ENCODE measurements at regions not wholly inside any gene's neighbourhood (a gene's known extent, or its start where the extent isn't known, plus 50 kb on each side); places are given as distances from the start of the nearest gene placed in this dataset.

DNA sequence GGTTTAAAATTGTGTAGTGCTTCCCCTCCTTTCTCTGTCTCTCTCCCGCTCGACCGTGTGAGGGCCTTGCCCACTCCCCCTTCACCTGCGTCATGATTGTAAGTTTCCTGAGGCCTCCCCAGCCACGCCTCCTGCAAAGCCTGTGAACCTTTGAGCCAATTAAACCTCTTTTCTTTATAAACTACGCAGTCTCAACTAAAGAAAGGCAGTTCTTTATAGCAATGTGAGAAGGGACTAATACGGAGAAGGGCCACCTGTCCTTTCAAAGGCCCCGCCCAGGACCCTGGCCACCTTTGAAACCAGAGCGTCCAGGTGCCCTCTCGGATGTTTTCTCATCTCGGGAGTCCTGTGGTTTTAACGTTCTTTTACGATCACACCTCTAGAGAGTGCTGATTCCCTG lies 741.5 kb downstream of the BRD1 start:
- H3K27me3 ChIP-seq (ENCODE audit: control insufficient read depth in 1 of 2, insufficient read depth in 2 of 2, low read length in 2 of 2): no peaks in the 10 kb centered on the region
- no peaks in the 10 kb centered on the region for H3K4me1 ChIP-seq (ENCODE audit: control insufficient read depth in 1 of 2, insufficient read depth in 2 of 2, low read length in 2 of 2)
- no peaks in the 10 kb centered on the region for H3K9me3 ChIP-seq (ENCODE audit: control insufficient read depth in 1 of 2, low read length in 2 of 2)
- H3K27ac ChIP-seq (ENCODE audit: low read depth, low read length): no peak overlapping the region
- no peaks in the 10 kb centered on the region for H3K36me3 ChIP-seq (ENCODE audit: control insufficient read depth in 1 of 2, insufficient read depth in 2 of 2, low read length in 2 of 2)
- H3K4me3 ChIP-seq (ENCODE audit: low read depth in 1 of 2, low read length in 2 of 2): no peak overlapping the region
- no peak overlapping the region for H3K9ac ChIP-seq (ENCODE audit: low read depth in 1 of 2, low read length in 2 of 2)

DNA sequence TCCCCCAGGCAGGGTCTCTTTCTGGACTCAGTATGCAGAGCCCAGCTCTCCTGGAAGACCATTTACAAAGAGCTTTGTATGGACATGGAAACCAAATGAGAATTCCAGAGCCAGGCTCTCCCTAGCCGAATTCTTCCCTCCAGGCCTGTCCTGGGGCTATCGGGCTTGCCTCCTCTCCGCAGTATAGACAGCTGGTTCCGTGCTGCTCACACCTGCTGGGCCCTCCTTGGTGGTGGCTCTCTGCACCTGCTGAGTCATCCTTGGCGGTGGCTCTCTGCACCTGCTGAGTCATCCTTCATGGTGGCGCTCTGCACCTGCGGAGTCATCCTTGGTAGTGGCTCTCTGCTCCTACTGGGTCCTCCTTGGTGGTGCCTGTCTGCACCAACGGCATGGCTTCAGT lies 743.5 kb downstream of the BRD1 start:
- no peaks in the 10 kb centered on the region for H3K9me3 ChIP-seq (ENCODE audit: control insufficient read depth in 1 of 2, low read length in 2 of 2)
- no peaks in the 10 kb centered on the region for H3K27me3 ChIP-seq (ENCODE audit: control insufficient read depth in 1 of 2, insufficient read depth in 2 of 2, low read length in 2 of 2)

DNA sequence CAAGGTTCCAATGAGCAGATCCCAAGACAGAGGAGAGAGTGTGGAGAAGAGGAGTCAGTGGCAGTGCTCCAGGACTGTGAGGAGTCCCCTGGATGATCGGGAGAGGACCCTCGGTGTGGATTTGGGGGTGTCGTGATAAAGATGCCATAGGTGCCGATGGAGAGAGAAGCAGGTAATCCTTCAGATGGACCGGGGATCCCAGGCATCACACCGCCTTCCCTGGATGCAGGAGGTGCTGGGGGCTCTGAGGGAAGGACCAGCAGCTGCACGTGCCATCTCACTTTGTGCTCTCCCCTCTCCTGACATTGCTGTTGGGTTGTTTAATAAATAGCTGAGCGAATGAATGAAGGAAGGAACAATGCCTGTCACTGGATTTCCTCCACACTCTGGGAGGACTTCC lies 744.1 kb downstream of the BRD1 start:
- no peaks in the 10 kb centered on the region for H3K9me3 ChIP-seq (ENCODE audit: control insufficient read depth in 1 of 2, low read length in 2 of 2)
- no peaks in the 10 kb centered on the region for H3K36me3 ChIP-seq (ENCODE audit: control insufficient read depth in 1 of 2, insufficient read depth in 2 of 2, low read length in 2 of 2)
- no peaks in the 10 kb centered on the region for H3K27me3 ChIP-seq (ENCODE audit: control insufficient read depth in 1 of 2, insufficient read depth in 2 of 2, low read length in 2 of 2)
- H3K4me1 ChIP-seq (ENCODE audit: control insufficient read depth in 1 of 2, insufficient read depth in 2 of 2, low read length in 2 of 2): no peaks in the 10 kb centered on the region
- H3K9ac ChIP-seq (ENCODE audit: low read depth in 1 of 2, low read length in 2 of 2): no peak overlapping the region
- no peak overlapping the region for H3K4me3 ChIP-seq (ENCODE audit: low read depth in 1 of 2, low read length in 2 of 2)
- H3K27ac ChIP-seq (ENCODE audit: low read depth, low read length): no peak overlapping the region

More for the DNA sequence above, 743.5 kb downstream of the BRD1 start:
- Histone ChIP-seq H3K9ac (ENCODE audit: low read depth in 1 of 2, low read length in 2 of 2) (no peak overlapping the region), H3K36me3 (ENCODE audit: control insufficient read depth in 1 of 2, insufficient read depth in 2 of 2, low read length in 2 of 2) (no peaks in the 10 kb centered on the region), H3K4me3 (ENCODE audit: low read depth in 1 of 2, low read length in 2 of 2) (no peak overlapping the region), H3K27ac (ENCODE audit: low read depth, low read length) (no peak overlapping the region), H3K4me1 (ENCODE audit: control insufficient read depth in 1 of 2, insufficient read depth in 2 of 2, low read length in 2 of 2) (no peaks in the 10 kb centered on the region)

DNA sequence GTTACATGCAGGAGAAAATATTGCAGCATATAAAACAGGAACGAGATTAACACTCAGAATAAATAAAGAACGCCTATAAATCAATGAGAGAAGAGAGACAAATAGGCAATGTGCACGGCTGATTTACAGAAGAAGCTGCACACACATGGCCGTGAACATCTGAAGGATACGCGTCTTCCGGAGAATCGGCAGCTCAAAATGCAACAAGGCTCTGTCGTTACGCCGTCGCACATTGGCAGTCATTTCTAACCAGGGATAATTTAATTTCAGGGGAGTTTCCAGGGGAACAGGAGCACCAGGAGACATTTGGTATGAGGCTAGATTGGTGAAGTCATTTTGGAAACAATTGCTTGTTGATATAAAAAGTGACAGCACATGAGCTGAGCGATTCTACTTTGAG lies 745.2 kb downstream of the BRD1 start:
- no peak overlapping the region for H3K4me3 ChIP-seq (ENCODE audit: low read depth in 1 of 2, low read length in 2 of 2)

DNA sequence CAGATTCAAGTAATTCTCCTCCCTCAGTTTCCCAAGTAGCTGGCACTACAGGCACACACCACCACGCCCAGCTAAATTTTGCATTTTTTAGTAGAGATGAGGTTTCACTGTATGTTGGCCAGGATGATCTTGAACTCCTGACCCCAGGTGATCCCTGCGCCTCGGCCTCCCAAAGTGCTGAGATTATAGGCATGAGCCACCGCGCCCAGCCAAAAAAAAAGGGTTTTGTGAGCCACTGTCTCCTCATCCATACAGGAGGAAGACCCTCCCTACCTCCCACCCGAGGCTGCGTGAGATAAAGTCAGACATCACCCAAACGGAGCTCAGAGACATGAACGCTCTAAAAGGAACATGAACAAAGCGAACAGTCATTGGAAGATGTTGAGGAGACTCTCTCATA lies 745.7 kb downstream of the BRD1 start:
- no peaks in the 10 kb centered on the region for H3K9me3 ChIP-seq (ENCODE audit: control insufficient read depth in 1 of 2, low read length in 2 of 2)
- no peak overlapping the region for H3K4me3 ChIP-seq (ENCODE audit: low read depth in 1 of 2, low read length in 2 of 2)
- H3K27ac ChIP-seq (ENCODE audit: low read depth, low read length): no peak overlapping the region

More for the DNA sequence above, 745.2 kb downstream of the BRD1 start:
- Histone ChIP-seq H3K27me3 (ENCODE audit: control insufficient read depth in 1 of 2, insufficient read depth in 2 of 2, low read length in 2 of 2) (no peaks in the 10 kb centered on the region), H3K9ac (ENCODE audit: low read depth in 1 of 2, low read length in 2 of 2) (no peak overlapping the region), H3K4me1 (ENCODE audit: control insufficient read depth in 1 of 2, insufficient read depth in 2 of 2, low read length in 2 of 2) (no peaks in the 10 kb centered on the region), H3K27ac (ENCODE audit: low read depth, low read length) (no peak overlapping the region), H3K9me3 (ENCODE audit: control insufficient read depth in 1 of 2, low read length in 2 of 2) (no peaks in the 10 kb centered on the region), H3K36me3 (ENCODE audit: control insufficient read depth in 1 of 2, insufficient read depth in 2 of 2, low read length in 2 of 2) (no peaks in the 10 kb centered on the region)

DNA sequence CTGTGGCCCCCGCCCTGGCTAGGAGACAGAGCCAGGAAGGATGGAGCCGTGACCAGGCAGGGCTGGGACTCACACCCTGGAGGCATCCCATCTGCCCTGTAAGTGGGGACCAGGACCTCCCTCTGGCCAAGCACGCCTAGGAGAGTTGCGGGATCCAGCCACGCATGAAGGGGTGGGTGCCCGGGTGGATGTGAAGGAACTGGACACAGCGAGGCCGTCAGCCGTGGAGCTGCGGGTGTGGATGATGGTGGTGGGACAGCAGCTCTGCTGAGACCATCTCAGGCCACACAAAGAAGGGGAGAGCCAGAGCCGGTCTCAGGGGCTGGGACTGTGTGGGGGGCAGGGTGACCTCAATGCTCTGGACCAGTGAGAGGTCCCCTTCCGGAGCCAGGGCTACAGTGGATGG lies 746.4 kb downstream of the BRD1 start:
- Histone ChIP-seq H3K27ac (ENCODE audit: low read depth, low read length) (no peak overlapping the region), H3K9ac (ENCODE audit: low read depth in 1 of 2, low read length in 2 of 2) (no peak overlapping the region), H3K36me3 (ENCODE audit: control insufficient read depth in 1 of 2, insufficient read depth in 2 of 2, low read length in 2 of 2) (no peaks in the 10 kb centered on the region), H3K9me3 (ENCODE audit: control insufficient read depth in 1 of 2, low read length in 2 of 2) (no peaks in the 10 kb centered on the region), H3K4me3 (ENCODE audit: low read depth in 1 of 2, low read length in 2 of 2) (no peak overlapping the region), H3K27me3 (ENCODE audit: control insufficient read depth in 1 of 2, insufficient read depth in 2 of 2, low read length in 2 of 2) (no peaks in the 10 kb centered on the region), H3K4me1 (ENCODE audit: control insufficient read depth in 1 of 2, insufficient read depth in 2 of 2, low read length in 2 of 2) (no peaks in the 10 kb centered on the region)

More for the DNA sequence above, 745.7 kb downstream of the BRD1 start:
- no peaks in the 10 kb centered on the region for H3K27me3 ChIP-seq (ENCODE audit: control insufficient read depth in 1 of 2, insufficient read depth in 2 of 2, low read length in 2 of 2)
- no peak overlapping the region for H3K9ac ChIP-seq (ENCODE audit: low read depth in 1 of 2, low read length in 2 of 2)
- H3K36me3 ChIP-seq (ENCODE audit: control insufficient read depth in 1 of 2, insufficient read depth in 2 of 2, low read length in 2 of 2): no peaks in the 10 kb centered on the region
- no peaks in the 10 kb centered on the region for H3K4me1 ChIP-seq (ENCODE audit: control insufficient read depth in 1 of 2, insufficient read depth in 2 of 2, low read length in 2 of 2)

DNA sequence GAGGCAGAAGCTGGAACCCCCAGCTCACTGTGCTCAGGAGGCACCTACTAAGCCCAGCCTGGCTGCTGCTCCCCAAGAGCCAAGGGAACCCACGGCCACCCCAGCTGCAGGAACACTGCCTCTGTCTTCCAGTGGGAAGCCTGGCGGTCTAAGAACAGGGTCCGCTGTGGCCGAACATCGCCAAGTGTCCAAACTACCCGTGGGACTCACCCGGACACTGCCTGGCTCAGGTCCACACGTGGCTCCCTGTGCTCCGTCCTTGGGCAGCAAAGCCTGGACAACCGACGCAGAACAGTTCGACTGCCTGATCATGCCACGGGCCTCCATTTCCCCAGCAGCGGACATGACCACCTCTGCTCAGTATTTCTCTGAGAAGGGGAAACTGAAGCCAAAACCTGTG lies 747.0 kb downstream of the BRD1 start:
- Histone ChIP-seq H3K27me3 (ENCODE audit: control insufficient read depth in 1 of 2, insufficient read depth in 2 of 2, low read length in 2 of 2) (no peaks in the 10 kb centered on the region), H3K4me1 (ENCODE audit: control insufficient read depth in 1 of 2, insufficient read depth in 2 of 2, low read length in 2 of 2) (no peaks in the 10 kb centered on the region), H3K9me3 (ENCODE audit: control insufficient read depth in 1 of 2, low read length in 2 of 2) (no peaks in the 10 kb centered on the region), H3K9ac (ENCODE audit: low read depth in 1 of 2, low read length in 2 of 2) (no peak overlapping the region), H3K4me3 (ENCODE audit: low read depth in 1 of 2, low read length in 2 of 2) (no peak overlapping the region), H3K27ac (ENCODE audit: low read depth, low read length) (no peak overlapping the region), H3K36me3 (ENCODE audit: control insufficient read depth in 1 of 2, insufficient read depth in 2 of 2, low read length in 2 of 2) (no peaks in the 10 kb centered on the region)

DNA sequence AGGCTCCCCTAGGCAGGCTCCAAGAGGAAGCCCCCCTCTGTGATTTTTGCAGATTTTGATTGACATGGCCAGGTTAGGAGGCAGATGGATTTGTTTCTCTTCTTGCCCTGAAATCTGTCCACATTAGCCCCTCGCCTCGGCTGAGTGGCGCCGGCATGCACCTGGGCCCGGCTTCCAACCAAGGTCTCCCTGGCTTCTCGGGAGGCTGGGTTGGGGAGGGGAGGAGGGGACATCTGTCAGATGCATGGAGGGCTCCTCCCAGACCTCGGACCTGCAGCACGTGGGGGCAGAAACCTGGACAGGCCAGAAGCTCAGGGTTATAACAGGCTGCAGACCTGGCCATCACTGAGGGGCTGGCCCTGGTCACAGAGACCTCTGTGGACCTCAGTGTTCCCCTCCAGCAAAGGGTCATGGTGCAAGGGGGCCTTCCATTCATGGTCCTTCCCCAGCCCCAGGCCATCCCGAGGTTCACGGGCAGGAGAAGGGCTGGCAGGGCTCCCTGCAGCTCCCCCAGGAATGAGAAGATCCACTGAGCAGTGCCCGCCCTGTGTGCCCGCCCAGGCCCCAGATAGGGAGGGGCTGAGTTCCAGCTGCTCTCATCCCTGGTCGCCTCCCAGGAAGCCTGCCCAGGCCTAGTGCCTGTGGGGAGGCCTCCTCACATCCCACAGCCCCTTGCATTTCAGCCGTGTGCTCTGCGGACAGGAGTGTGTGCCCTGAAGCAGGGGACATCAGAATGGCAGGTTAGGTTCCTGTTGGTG lies 747.8 kb downstream of the BRD1 start:
- Histone ChIP-seq H3K9ac (ENCODE audit: low read depth in 1 of 2, low read length in 2 of 2) (no peak overlapping the region), H3K9me3 (ENCODE audit: control insufficient read depth in 1 of 2, low read length in 2 of 2) (no peaks in the 10 kb centered on the region), H3K27me3 (ENCODE audit: control insufficient read depth in 1 of 2, insufficient read depth in 2 of 2, low read length in 2 of 2) (no peaks in the 10 kb centered on the region), H3K36me3 (ENCODE audit: control insufficient read depth in 1 of 2, insufficient read depth in 2 of 2, low read length in 2 of 2) (no peaks in the 10 kb centered on the region), H3K27ac (ENCODE audit: low read depth, low read length) (no peak overlapping the region), H3K4me3 (ENCODE audit: low read depth in 1 of 2, low read length in 2 of 2) (no peak overlapping the region), H3K4me1 (ENCODE audit: control insufficient read depth in 1 of 2, insufficient read depth in 2 of 2, low read length in 2 of 2) (no peaks in the 10 kb centered on the region)

DNA sequence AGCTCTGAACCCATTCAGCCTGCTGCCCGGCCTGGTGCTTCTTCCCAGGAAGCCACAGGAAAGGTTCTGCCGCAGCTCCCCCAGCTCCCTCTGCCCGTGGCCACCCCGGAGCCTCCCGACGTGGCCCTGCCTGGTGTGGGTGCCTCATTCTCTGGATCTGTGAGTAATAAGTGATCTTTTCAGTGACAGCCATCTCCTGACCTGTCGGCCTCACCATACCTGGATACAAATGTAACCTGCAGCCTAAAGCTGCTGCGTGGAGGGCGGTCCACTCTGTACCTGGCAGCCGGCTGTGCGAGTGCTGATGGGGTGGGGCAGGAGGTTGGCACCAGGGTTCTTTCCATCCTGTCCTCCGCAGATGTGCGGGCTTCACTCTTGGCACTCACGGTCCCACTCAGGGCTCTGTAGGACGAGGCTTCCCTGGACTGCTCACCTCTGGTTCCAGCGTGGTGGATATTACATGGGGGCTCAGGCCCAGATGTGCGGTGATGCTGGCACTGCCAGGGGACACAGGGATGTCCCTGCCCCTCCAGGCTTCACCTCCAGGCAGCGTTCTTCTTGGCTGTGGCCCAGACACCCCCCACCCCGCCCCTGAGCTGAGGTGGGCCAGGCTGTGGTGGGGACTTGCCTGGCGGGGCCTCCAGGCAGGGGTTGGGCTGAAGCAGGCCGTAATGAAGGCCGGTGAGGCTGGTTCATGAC lies 748.5 kb downstream of the BRD1 start:
- H3K4me3 ChIP-seq (ENCODE audit: low read depth in 1 of 2, low read length in 2 of 2): no peak overlapping the region
- H3K27me3 ChIP-seq (ENCODE audit: control insufficient read depth in 1 of 2, insufficient read depth in 2 of 2, low read length in 2 of 2): no peaks in the 10 kb centered on the region
- H3K9ac ChIP-seq (ENCODE audit: low read depth in 1 of 2, low read length in 2 of 2): no peak overlapping the region
- no peak overlapping the region for H3K27ac ChIP-seq (ENCODE audit: low read depth, low read length)
- H3K4me1 ChIP-seq (ENCODE audit: control insufficient read depth in 1 of 2, insufficient read depth in 2 of 2, low read length in 2 of 2): no peaks in the 10 kb centered on the region
- H3K36me3 ChIP-seq (ENCODE audit: control insufficient read depth in 1 of 2, insufficient read depth in 2 of 2, low read length in 2 of 2): no peaks in the 10 kb centered on the region
- no peaks in the 10 kb centered on the region for H3K9me3 ChIP-seq (ENCODE audit: control insufficient read depth in 1 of 2, low read length in 2 of 2)

DNA sequence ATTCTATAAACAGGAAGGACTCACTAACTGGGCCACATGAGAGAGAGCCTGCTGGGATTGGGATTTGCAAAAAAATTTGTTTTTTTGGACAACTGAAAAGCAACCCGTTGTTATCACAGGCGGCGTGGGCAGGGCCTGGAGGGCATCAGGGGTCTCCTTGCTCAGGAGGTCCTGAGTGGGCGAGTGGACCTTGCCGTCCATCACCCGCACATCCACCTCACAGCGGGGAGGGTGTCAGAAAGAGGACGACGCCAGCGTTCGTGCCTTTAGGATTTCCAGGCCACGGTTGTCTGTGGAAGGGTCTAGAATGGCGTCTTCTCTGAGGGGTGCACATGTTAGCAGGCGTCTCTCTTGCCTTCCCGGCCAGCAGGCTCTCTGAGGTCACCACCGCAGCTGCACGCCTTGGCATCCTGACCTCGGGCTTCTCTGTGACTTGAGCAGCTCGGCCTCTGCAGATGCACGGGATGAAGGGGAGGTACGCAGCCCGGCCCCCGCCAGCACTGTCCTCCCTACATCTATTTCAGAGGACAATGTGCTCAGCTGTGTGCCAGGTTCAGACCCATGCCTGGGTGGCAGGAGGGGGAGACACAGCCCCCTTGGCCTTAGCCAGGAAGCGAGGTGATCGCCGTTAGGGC lies 749.5 kb downstream of the BRD1 start:
- Histone ChIP-seq H3K4me3 (ENCODE audit: low read depth in 1 of 2, low read length in 2 of 2) (no peak overlapping the region), H3K36me3 (ENCODE audit: control insufficient read depth in 1 of 2, insufficient read depth in 2 of 2, low read length in 2 of 2) (no peaks in the 10 kb centered on the region), H3K27me3 (ENCODE audit: control insufficient read depth in 1 of 2, insufficient read depth in 2 of 2, low read length in 2 of 2) (no peaks in the 10 kb centered on the region), H3K27ac (ENCODE audit: low read depth, low read length) (no peak overlapping the region), H3K9me3 (ENCODE audit: control insufficient read depth in 1 of 2, low read length in 2 of 2) (no peaks in the 10 kb centered on the region), H3K9ac (ENCODE audit: low read depth in 1 of 2, low read length in 2 of 2) (no peak overlapping the region), H3K4me1 (ENCODE audit: control insufficient read depth in 1 of 2, insufficient read depth in 2 of 2, low read length in 2 of 2) (no peaks in the 10 kb centered on the region)

Measured in duodenal mucosa (tissue), 2 donors.